Inflammatory macrophage treated with lipopolysaccharide for 1 hour (primary cell): ENCODE measurements at regions not wholly inside any gene's neighbourhood (a gene's known extent, or its start where the extent isn't known, plus 50 kb on each side); places are given as distances from the start of the nearest gene placed in this dataset.
"Not testable (repeated sequence)": the region's sequence is repeated elsewhere in the genome, so short reads cannot be mapped to it uniquely, and the experiment has no call there.

Experiments
- DNase-seq, 2 donors: peaks; one replicate each; pipeline ENCODE4 v3.0.0-alpha.2; 2020 to 2022

GRCh38 chr21:9838738-9839642 lies 682.4 kb upstream of the TPTE start:
- DNase-seq, result no peak

- DNase-seq, result not testable (repeated sequence)
Measured at GRCh38 chr21:9844106-9844505, 677.3 kb upstream of the TPTE start.

- not testable (repeated sequence) for DNase-seq
Measured at GRCh38 chr21:9847511-9847910, 673.9 kb upstream of the TPTE start.

- DNase-seq, result not testable (repeated sequence)
Measured at GRCh38 chr21:9851166-9851565, 670.2 kb upstream of the TPTE start.

GRCh38 chr21:9851695-9852094 lies 669.7 kb upstream of the TPTE start:
- DNase-seq, result not testable (repeated sequence)

GRCh38 chr21:9857563-9857962 lies 663.8 kb upstream of the TPTE start:
- DNase-seq, result not testable (repeated sequence)

- not testable (repeated sequence) for DNase-seq
Measured at GRCh38 chr21:9859865-9860264, 661.5 kb upstream of the TPTE start.

GRCh38 chr21:9862456-9862855 lies 658.9 kb upstream of the TPTE start:
- not testable (repeated sequence) for DNase-seq

- DNase-seq, result not testable (repeated sequence)
Measured at GRCh38 chr21:9867815-9868214, 653.6 kb upstream of the TPTE start.

- DNase-seq, result not testable (repeated sequence)
Measured at GRCh38 chr21:9873096-9873495, 648.3 kb upstream of the TPTE start.

GRCh38 chr21:9874136-9874535 lies 647.2 kb upstream of the TPTE start:
- DNase-seq, result not testable (repeated sequence)

- DNase-seq, result not testable (repeated sequence)
Measured at GRCh38 chr21:9881430-9881829, 640.0 kb upstream of the TPTE start.

GRCh38 chr21:9883047-9883446 lies 638.3 kb upstream of the TPTE start:
- not testable (repeated sequence) for DNase-seq

GRCh38 chr21:9883571-9884282 lies 637.7 kb upstream of the TPTE start:
- DNase-seq, result not testable (repeated sequence)

- DNase-seq, result not testable (repeated sequence)
Measured at GRCh38 chr21:9888500-9888899, 632.9 kb upstream of the TPTE start.

GRCh38 chr21:9903579-9903978 lies 617.8 kb upstream of the TPTE start:
- not testable (repeated sequence) for DNase-seq

- not testable (repeated sequence) for DNase-seq
Measured at GRCh38 chr21:9914135-9914534, 607.2 kb upstream of the TPTE start.

GRCh38 chr21:9919446-9919845 lies 601.9 kb upstream of the TPTE start:
- not testable (repeated sequence) for DNase-seq

- DNase-seq, result not testable (repeated sequence)
Measured at GRCh38 chr21:9943639-9944038, 577.7 kb upstream of the TPTE start.

GRCh38 chr21:9946057-9946456 lies 575.3 kb upstream of the TPTE start:
- DNase-seq, result not testable (repeated sequence)

- DNase-seq, result not testable (repeated sequence)
Measured at GRCh38 chr21:9949510-9950289, 571.7 kb upstream of the TPTE start.

GRCh38 chr21:9950363-9950762 lies 571.0 kb upstream of the TPTE start:
- not testable (repeated sequence) for DNase-seq

GRCh38 chr21:9958791-9959190 lies 562.6 kb upstream of the TPTE start:
- not testable (repeated sequence) for DNase-seq
